Left renal cortex interstitium (tissue), 4 donors: ENCODE measurements at regions not wholly inside any gene's neighbourhood (a gene's known extent, or its start where the extent isn't known, plus 50 kb on each side); places are given as distances from the start of the nearest gene placed in this dataset.

ENCODE experiments used
- DNase-seq, 4 donors: peaks; one replicate each; pipeline ENCODE4 v3.0.0-alpha.2; 2013; ENCODE audit warnings: low read depth in 4 of 4, low spot score in 2 of 4, missing footprints in 1 of 4

DNA sequence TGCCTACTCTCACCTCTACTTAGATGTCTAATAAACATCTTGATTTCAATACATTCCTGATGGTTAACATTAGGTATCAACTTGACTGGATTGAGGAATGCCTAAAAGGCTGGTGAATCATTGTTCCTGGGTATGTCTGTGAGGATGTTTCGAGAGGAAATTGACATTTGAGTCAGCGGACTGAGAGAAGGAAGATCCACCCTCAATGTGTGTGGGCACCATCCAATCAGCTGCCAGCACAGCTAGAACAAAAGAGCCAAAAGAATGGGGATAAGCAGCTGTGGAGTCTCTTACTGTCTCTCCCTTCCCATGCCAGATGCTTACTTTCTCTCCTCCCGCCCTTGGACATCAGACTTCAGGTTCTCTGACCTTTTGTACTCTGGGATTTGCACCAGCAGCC, 128.6 kb upstream of the HS3ST5 start:
- DNase-seq, result no peak

GRCh38 chr6:114467931-114468330, 125.1 kb upstream of the HS3ST5 start:
- no peak for DNase-seq

DNA sequence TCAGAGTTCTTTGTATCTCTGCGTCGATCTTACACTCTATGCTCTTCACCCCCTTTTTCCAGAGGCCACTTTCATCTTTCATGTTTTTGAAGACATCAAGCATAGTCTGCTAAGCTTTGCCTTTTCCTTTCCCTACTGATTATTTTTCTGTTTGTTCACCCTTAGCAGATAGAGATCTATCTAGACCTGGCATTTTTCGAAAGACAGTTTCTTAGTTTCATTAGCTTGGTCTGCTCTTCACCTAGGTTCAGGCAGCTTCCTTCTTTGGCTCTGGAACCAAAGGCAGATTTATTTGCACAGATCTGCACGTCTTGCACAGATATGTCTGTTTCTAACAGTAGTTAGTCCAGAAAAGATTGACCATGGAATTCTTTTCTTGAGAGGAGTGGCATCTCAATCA, 122.7 kb upstream of the HS3ST5 start:
- no peak for DNase-seq

DNA sequence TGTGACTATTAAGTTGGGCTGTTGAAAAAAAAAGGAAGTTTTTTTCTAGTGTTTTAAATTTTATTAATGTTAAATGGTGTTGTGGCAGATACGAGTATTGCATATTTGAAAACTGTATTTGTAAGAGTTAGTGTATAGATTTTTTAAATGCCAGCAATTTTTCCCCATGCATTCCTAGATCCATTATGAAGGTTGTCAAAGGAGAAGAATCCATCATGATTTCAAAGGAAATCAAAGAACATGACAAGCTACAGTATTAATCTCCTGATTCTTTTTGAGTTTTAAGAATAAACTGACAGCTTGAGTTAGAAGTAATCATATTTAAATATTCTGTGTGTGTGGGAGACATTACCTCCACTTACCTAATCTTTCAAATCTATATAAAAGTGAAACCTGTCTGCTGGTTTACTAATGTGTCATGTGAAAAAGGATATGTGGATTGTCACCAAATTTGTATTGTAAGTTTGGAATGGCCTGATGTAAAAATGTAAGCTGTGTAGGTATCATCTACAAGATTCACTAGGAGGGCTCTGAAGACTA, 111.0 kb upstream of the HS3ST5 start:
- DNase-seq, result no peak

- no peak for DNase-seq
Measured at GRCh38 chr6:114452785-114453401, 110.1 kb upstream of the HS3ST5 start.

- no peak for DNase-seq
Measured at GRCh38 chr6:114450631-114451030, 107.8 kb upstream of the HS3ST5 start.

DNA sequence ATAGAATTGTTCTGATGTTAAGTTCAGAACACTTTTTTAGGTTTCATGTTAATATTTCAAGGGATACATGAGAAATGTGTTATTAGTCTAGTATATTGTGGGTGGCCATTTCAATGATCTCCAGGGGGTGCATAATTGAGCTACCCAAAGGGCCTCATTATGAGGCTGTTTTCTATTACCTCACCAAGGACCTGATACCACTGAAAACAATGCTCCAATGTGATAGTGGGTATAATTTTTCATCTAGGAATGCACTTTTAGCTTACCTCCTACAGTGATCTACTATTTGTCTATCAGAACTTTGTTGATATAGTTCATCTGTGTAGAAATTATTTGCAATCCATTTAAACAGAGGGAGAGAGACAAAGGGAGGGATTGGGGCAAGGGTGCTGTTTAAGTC, 106.8 kb upstream of the HS3ST5 start:
- no peak for DNase-seq

GRCh38 chr6:114446342-114446741, 103.5 kb upstream of the HS3ST5 start:
- DNase-seq, result no peak

GRCh38 chr6:114445846-114446245, 103.0 kb upstream of the HS3ST5 start:
- no peak for DNase-seq

DNA sequence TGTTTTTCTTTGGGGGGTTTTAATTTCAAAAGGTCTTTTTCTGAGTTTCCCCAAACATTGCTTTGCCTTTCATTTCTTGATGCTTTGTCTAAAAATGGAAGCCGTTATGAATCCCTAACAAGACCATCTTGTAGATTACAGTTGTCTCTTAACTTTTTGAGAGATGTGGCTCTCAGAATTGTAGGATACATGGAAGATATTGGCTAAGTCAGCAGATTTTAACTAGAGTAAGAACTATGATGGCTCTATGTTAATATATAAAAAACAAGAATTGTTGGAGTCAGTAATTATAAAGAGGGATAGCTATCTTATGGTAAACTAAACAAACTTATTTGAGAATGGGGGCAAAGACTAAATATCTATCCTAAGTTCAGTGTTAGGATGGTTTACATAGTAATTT, 96.6 kb upstream of the HS3ST5 start:
- no peak for DNase-seq

DNA sequence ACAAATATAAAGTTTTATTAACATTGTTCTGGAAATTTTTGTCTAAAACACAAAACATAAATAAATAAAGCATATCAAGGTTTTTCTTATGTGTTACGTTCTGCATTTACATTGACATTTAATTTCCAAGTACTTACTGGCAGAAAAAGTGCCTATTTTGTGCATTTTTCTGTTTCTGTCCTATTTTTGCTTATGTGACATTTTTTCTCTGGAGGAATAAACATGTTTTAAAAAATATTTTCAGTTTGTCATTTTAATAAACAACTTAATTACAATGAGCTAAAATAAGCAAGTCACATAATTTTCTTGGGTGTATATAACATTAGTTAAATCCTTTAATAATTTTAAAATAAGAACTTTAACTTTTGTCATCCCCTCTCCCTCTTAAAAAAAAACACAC, 94.4 kb upstream of the HS3ST5 start:
- DNase-seq, result no peak

- DNase-seq, result no peak
Measured at GRCh38 chr6:114436691-114437090, 93.9 kb upstream of the HS3ST5 start.

GRCh38 chr6:114435985-114436384, 93.2 kb upstream of the HS3ST5 start:
- DNase-seq, result no peak

DNA sequence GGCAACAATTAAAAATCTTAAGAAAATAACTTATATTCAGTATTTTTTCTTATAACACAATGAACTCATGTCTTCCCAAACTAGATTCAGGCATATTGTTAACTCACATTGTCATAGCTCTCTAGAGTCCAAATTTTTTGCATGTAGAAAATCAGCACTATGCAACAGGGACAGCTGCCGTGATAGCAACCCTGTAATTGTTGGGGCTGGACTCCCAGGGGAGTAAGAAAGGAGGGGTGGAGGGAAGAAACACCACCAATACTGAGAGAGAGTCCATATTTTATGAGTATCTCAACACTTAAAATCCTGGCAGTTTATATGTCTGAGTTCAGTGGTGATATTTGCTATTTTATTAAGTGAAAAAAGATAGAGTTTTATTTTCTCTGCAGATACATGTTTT, 89.6 kb upstream of the HS3ST5 start:
- no peak for DNase-seq

- DNase-seq, result no peak
Measured at GRCh38 chr6:114431641-114432040, 88.8 kb upstream of the HS3ST5 start.

GRCh38 chr6:114430534-114431124, 87.8 kb upstream of the HS3ST5 start:
- DNase-seq, result no peak

- no peak for DNase-seq
Measured at GRCh38 chr6:114428341-114428740, 85.5 kb upstream of the HS3ST5 start.

GRCh38 chr6:114421199-114421598, 78.4 kb upstream of the HS3ST5 start:
- no peak for DNase-seq

DNA sequence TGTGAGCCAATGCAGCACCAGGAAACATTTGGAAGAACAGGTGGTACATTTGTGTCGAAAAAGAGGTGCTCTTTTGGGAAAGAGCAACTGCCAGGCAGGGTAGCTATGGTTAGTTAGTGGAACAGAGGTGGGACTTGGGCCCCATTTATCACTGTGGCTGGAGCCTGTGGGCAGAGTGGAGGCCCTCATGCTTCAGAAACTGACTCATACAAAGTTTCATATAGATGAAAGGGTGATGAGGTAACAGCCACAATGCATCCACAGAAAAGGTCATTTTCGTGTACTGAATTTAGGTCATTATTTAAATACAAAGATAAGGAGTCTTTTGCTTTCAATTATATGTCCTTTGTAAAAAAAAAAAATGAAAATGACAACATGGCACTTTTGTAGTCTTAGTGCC, 76.4 kb upstream of the HS3ST5 start:
- no peak for DNase-seq

DNA sequence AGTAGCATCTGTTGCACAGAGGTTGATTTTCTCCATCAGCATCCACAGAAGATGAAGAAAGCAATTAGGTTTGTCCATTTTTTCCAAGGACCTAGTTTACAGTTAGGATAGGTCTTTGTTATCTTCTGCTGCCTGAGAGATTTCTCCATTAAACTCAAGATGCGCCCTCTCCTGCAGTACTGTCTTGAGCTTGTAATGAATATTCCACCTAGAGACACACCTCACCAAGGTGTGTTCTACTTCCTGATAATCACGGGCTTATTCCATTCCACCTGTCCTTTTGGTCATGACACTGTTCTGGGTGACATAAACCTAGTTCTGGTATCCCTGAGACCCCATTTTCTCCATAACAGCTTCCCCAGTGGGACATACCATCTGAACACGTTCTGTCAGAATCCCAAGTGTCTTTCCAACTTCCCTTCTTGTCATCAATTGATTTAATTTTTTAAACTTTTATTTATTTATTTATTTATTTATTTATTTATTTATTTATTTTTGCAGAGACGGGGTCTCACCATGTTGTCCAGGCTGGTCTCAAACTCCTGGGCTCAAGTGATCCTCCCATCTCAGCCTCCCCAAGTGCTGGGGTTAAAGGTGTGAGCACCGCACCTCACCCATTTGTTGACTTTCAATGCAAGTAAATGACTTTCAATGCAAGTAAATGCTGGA, 75.6 kb upstream of the HS3ST5 start:
- no peak for DNase-seq

- no peak for DNase-seq
Measured at GRCh38 chr6:114407426-114408035, 64.7 kb upstream of the HS3ST5 start.
